ENCODE measurements at regions not wholly inside any gene's neighbourhood (a gene's known extent, or its start where the extent isn't known, plus 50 kb on each side); places are given as distances from the start of the nearest gene placed in this dataset.
"Not testable (repeated sequence)": the region's sequence is repeated elsewhere in the genome, so short reads cannot be mapped to it uniquely, and the experiment has no call there.

GRCh38 chr20:53856300-53857295 lies 213.8 kb downstream of the BCAS1 start:
- DNase-seq (ENCODE audit: low read depth in 2 of 2): no peak

- DNase-seq (ENCODE audit: low read depth in 2 of 2): no peak
Observed at GRCh38 chr20:53855733-53856132, 214.7 kb downstream of the BCAS1 start.

DNA sequence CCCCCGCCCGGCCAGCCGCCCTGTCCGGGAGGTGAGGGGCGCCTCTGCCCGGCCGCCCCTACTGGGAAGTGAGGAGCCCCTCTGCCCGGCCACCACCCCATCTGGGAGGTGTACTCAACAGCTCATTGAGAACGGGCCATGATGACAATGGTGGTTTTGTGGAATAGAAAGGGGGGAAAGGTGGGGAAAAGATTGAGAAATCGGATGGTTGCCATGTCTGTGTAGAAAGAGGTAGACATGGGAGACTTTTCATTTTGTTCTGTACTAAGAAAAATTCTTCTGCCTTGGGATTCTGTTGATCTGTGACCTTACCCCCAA lies 215.8 kb downstream of the BCAS1 start:
- DNase-seq (ENCODE audit: low read depth in 2 of 2): not testable (repeated sequence)

DNA sequence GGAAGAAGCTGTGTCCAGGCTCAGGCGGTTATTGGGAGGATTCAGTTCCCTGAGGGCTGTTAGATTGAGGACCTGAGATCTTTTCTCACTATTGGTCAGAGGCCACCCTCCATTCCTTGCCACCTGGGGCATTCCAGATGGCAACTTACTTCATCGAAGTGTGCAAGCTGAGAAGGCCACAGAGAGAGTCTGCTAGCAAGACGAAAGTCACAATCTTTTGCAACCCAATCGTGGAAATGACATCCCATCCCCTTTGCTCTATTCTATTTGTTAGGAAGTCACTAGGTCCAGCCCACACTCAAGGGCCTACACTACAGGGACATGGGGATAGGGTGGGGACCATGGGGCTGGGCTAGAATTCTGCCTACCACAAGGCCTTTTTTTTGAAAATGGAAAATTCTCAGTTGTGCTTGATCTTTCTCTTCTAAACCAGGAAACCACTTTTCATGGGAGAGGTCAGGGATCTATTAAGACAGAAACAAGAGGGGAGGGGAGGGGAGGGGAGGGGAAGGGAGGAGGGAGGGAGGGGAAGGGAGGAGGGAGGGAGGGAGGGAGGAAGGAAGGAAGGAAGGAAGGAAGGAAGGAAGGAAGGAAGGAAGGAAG lies 217.2 kb downstream of the BCAS1 start:
- no peak for DNase-seq (ENCODE audit: low read depth in 2 of 2)

GRCh38 chr20:53852691-53853090 lies 217.7 kb downstream of the BCAS1 start:
- no peak for DNase-seq (ENCODE audit: low read depth in 2 of 2)

DNA sequence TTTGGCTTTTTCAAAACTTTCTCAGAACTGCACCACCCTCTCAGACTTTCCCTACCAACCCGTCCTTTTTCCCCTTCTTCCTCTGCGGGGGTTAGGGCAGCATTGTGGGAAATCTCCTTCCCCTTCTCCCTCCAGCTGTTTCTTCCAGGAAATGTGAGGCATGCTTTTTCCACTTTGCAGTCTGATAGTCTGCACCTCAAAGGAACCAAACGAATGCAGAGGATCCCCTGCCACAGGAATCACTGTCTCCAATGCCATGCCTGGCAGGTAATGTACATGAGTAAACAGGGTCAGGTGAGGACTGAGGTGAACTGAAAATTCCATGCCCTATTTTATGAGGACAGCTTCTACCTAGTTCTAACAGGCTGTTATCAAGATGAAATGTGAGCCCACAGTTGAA lies 218.4 kb downstream of the BCAS1 start:
- no peak for DNase-seq (ENCODE audit: low read depth in 2 of 2)

- no peak for DNase-seq (ENCODE audit: low read depth in 2 of 2)
Observed at GRCh38 chr20:53850319-53850718, 220.1 kb downstream of the BCAS1 start.

DNA sequence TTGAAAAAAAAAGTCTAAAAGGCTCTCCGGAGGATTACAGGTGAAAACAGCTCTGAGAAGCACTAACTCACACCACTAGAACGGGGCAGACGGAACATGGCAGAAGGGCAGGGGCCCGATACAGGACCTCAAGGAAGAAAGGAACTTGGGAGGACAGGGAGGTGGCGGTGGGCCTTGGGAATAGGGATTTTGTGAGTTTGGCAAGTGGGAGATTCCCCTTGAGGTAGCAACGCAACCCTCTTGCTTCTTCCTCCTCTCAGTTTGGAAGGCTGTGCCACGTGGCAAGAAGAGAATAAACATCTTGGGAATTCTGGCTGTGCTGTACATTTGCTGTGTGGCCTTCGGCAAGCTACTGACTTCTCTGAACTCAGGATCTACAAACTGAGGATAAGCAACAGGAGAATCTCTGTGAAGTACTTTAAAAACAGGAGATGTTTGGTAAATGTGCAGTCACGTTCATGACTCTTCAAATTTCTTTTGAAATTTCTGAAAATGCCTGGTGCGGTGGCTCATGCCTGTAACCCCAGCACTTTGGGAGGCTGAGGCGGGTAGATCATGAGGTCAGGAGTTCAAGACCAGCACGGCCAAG lies 220.8 kb downstream of the BCAS1 start:
- no peak for DNase-seq (ENCODE audit: low read depth in 2 of 2)

DNA sequence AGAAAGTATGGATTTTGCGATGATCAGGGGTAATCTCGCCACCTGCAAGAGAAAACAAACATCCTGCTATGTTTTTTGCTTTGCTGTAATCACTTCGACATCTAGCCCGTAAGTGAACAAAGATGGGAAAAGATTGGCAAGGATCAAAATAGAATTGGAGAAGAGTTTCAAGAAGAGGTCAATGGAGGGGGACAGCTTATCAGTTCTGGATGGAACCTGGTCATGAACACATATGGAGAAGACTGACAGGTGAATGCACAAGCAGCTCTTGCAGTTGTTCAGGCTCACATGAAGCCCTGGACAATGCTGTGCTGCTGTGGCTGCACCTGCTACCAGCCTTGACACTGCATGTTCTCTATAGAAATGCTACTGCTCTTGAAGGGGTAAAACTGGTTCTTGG lies 222.1 kb downstream of the BCAS1 start:
- DNase-seq (ENCODE audit: low read depth in 2 of 2): no peak

GRCh38 chr20:53847837-53848170 lies 222.6 kb downstream of the BCAS1 start:
- no peak for DNase-seq (ENCODE audit: low read depth in 2 of 2)

DNA sequence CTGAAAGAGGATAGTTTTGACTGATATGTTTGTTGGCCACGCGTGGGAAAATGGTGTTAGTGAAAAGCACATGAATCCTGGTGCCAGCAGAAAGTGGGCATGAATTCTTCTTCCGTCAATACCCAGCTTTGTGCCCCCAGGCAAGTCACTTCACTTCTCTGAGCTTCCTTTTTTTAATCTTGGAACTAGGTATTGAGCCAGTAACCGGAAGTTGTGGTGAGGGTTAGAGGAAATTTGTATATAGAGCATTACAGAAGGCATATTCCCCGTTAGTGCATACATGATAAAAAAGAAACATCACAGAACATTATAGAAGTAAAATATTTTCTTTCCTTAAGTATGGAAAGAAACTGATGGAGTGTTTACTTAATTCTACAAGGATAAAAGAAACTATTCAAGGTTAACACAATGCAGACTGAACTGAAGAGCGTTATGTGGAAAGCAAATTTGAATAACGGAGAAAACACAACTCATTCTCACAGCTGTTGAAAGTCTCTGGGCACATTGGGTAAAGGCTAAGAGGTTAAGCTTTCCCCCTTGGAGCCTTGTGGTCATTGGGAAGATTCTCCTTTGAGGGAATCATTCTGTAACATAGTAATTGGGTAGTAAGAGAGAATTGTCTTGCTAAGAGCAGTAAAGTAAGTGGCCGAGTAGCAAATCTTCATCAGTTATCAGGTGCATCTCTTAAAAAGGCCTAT lies 223.1 kb downstream of the BCAS1 start:
- no peak for DNase-seq (ENCODE audit: low read depth in 2 of 2)

GRCh38 chr20:53846640-53847039 lies 223.8 kb downstream of the BCAS1 start:
- DNase-seq (ENCODE audit: low read depth in 2 of 2): no peak

DNA sequence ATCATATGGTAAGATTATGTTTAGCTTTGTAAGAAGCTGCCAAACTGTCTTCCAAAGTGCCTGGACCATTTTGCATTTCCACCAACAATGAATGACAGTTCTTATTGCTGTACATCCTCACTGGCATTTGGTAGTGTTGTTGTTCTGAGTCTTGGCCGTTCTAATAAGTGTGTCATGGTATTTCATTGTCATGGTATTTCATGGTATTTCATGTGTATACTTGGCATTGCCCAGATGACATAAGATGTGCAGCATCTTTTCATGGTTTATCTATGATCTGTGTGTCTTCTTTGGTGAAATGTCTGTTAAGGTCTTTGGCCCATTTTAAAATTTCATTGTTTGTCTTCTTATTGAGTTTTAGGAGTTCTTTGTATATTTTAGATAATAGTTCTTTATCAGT lies 224.4 kb downstream of the BCAS1 start:
- no peak for DNase-seq (ENCODE audit: low read depth in 2 of 2)

GRCh38 chr20:53844259-53844658 lies 226.1 kb downstream of the BCAS1 start:
- no peak for DNase-seq (ENCODE audit: low read depth in 2 of 2)

DNA sequence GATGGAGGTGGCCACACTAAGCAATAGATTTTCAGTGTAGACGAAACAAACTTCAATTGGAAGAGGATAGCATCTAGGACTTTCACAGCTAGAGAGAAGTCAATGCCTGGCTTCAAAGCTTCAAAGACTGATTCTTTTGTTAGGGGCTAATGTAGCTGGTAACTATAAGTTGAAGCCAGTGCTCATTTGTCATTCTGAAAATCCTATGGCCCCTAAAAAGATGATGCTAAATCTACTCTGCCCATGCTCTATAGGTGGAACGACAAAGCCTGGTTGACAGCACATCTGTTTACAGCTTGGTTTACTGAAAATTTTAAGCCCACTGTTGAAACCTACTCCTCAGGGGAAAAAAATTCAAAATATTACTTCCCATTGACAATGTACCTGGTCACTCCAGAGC lies 226.7 kb downstream of the BCAS1 start:
- DNase-seq (ENCODE audit: low read depth in 2 of 2): no peak

DNA sequence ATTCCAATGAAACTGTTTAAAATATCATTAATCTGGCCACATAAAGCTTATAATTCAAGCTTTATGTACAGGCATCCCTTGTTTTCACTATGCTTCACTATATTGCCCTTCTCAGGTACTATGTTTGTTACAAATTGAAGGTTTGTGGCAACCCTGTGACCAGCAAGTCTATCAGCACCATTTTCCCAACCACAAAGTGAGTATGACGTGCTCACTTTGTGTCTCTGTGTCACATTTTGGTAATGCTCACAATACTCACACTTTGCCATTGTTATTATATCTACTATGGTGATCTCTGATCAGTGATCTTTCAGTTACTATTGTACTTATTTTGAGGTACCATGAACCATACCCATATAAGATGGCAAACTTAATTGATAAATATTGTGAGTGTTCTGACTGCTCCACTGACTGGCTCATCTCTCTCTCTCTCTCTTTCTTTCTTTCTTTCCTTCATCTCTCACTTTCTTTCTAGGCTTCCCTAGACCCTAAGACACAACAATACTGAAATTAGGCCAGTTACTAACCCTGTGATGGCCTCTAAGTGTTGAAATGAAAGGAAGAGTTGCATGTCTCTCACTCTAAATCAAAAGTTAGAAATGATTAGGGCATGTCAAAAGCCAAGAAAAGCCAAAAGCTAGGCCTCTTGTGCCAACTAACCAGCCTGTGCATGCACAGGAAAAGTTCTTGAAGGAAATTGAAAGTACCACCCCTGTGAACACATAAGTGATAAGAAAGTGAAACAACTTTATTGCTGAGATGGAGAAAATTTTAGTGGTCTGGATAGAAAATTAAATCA lies 227.9 kb downstream of the BCAS1 start:
- DNase-seq (ENCODE audit: low read depth in 2 of 2): no peak

DNA sequence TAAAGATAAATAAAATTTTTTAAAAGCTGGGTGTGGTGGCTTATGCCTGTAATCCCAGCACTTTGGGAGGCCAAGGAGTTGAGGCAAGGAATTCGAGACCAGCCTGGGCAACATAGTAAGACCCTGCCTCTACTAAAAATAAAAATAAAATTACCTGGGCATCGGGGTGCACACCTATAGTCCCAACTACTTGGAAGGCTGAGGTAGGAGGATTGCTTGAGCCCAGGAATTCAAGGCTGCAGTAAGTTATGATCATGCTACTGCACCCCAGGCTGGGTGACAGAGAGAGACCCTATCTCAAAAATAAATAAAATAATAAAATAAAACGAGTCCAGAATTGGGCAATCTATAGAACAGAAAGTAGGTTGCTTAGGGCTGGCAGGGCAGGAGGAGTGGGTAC lies 228.7 kb downstream of the BCAS1 start:
- no peak for DNase-seq (ENCODE audit: low read depth in 2 of 2)

GRCh38 chr20:53840532-53840931 lies 229.9 kb downstream of the BCAS1 start:
- no peak for DNase-seq (ENCODE audit: low read depth in 2 of 2)

DNA sequence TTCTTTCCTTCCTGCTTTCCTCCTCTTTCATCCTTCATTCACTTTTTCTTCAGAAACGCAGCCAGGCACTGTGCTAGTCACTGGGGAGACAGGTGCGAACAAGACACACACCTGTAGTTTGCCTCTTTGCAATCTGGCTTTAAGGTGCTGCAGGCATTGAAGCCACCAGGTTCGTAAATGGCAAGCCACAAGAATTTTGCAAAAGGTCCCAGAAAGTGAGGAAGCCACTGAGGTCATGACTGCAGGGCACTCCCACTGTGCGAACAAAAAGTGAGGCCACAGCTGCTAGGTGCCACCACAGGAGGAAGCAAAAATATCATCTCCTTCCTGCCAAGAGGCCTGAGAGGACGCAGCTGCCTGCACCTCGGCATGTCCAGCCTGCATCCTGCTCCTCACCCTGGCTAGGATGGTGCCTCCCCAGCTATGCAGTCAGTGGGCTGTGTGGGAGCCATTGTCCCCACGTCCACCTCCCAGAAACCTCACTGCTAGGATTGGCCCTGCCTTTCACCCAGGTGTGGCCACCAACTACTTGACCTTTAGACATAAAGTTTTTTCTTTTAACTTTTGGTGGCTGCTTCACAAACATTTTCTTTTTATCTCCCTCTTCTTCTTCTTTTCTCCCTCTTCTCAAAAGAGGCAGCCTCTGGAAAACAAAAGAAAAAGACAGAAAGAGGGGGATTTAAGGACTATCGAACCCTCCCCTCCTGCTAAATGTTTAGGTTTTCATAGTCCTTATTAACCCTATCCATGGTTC lies 230.8 kb downstream of the BCAS1 start:
- no peak for DNase-seq (ENCODE audit: low read depth in 2 of 2)

DNA sequence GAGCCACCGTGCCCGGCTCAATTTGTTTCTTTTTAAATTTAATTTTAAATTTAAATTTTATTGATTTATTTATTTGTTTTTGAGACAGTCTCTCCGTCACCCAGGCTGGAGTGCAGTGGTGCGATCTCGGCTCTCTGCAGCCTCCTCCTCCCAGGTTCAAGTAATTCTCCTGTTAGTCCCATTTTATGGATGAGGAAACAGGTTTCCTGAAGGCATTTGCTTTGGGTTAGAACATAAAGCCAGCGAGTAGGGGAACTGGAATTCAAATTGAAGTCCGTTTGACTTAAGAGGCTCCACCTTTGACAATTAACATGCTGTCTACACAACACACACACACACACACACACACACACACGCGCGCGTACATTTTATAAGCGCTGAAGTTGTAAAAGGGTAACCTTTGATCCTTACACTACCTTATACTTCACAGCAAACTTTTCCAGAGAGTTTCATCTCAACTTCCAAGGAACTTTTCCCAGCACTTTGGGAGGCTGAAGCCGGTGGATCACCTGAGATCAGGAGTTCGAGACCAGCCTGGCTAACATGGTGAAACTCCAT lies 232.0 kb downstream of the BCAS1 start:
- DNase-seq (ENCODE audit: low read depth in 2 of 2): no peak

All from activated CD4-positive, alpha-beta T cell treated with anti-CD3 and anti-CD28 coated beads for 24 hours (primary cell).